ENCODE measurements at regions not wholly inside any gene's neighbourhood (a gene's known extent, or its start where the extent isn't known, plus 50 kb on each side); places are given as distances from the start of the nearest gene placed in this dataset.

DNA sequence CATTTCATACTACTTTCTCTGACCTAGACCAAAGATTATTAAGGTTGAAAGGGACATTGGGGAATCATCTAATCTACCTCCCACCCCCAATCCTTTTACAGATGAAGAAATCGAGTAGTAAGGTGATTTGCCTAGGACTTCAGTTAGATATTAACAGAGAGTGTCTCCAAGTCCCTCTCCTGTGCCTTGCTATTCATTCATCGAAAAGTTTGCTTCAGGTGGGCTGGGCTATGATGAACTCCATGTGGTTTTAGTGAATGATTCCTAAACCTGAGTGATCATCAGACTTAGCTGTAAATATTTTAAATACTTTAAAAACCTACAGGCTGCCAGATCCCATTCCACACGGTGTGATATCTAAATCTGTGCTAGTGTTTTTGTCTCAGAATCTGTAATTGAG, 259.4 kb upstream of the SORCS1 start:
- TF ChIP-seq, protein P1, sequence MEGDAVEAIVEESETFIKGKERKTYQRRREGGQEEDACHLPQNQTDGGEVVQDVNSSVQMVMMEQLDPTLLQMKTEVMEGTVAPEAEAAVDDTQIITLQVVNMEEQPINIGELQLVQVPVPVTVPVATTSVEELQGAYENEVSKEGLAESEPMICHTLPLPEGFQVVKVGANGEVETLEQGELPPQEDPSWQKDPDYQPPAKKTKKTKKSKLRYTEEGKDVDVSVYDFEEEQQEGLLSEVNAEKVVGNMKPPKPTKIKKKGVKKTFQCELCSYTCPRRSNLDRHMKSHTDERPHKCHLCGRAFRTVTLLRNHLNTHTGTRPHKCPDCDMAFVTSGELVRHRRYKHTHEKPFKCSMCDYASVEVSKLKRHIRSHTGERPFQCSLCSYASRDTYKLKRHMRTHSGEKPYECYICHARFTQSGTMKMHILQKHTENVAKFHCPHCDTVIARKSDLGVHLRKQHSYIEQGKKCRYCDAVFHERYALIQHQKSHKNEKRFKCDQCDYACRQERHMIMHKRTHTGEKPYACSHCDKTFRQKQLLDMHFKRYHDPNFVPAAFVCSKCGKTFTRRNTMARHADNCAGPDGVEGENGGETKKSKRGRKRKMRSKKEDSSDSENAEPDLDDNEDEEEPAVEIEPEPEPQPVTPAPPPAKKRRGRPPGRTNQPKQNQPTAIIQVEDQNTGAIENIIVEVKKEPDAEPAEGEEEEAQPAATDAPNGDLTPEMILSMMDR (conservative IDR thresholded peaks at IDR 0.05), result no peak
- no peak for TF ChIP-seq EZH2 (IDR thresholded peaks at IDR 0.05; ENCODE audit: low read depth)

All from PC-9 (cell line).